Sigmoid colon (tissue), 6 donors: ENCODE measurements at regions not wholly inside any gene's neighbourhood (a gene's known extent, or its start where the extent isn't known, plus 50 kb on each side); places are given as distances from the start of the nearest gene placed in this dataset.

ENCODE experiments used
- DNase-seq: peaks from one replicate; pipeline ENCODE4 v3.0.0-alpha.2; 2019
- H3K27ac ChIP-seq, 4 donors: fragments of 200-600 bp; sonication (generic); one replicate each; pipeline ENCODE4 v1.5.1; 2016 to 2019; ENCODE audit warnings: mild to moderate bottlenecking in 1 of 4
- H3K27me3 ChIP-seq, 3 donors: fragments of 200-600 bp; sonication (generic); one replicate each; pipeline ENCODE4 v1.5.1; 2019; ENCODE audit warnings: mild to moderate bottlenecking in 1 of 3
- H3K36me3 ChIP-seq, 4 donors: fragments of 200-600 bp; sonication (generic); one replicate each; pipeline ENCODE4 v1.5.1; 2016 to 2019
- H3K4me1 ChIP-seq, 4 donors: fragments of 200-600 bp; sonication (generic); one replicate each; pipeline ENCODE4 v1.5.1; 2017 to 2019
- H3K4me3 ChIP-seq, 4 donors: fragments of 200-600 bp; sonication (generic); one replicate each; pipeline ENCODE4 v1.5.1; 2017 to 2019; ENCODE audit warnings: mild to moderate bottlenecking in 2 of 4, moderate library complexity in 1 of 4
- H3K9me3 ChIP-seq, 4 donors: fragments of 200-600 bp in 3 of 4; sonication (generic) in 3 of 4; one replicate each; pipeline versions ENCODE4 v1.5.1 to v1.6.1; 2013 to 2019
- CTCF ChIP-seq, 4 experiments: fragments of 450-650 bp in 3 of 4; fragments of 200-600 bp in 1 of 4; IDR thresholded peaks; one replicate each; pipeline ENCODE4 v1.5.1; 2016 to 2019; ENCODE audit warnings: antibody characterized with exemption in 4 of 4, mild to moderate bottlenecking in 3 of 4, moderate library complexity in 2 of 4
- EP300 ChIP-seq, 4 donors: sonication (generic); formaldehyde crosslinking; IDR thresholded peaks; one replicate each; pipeline ENCODE4 v1.6.1; 2017; ENCODE audit warnings: antibody characterized with exemption in 4 of 4
- POLR2A ChIP-seq, 2 donors: fragments of 450-650 bp; IDR thresholded peaks; one replicate each; pipeline ENCODE4 v1.6.1; 2016; ENCODE audit warnings: antibody characterized with exemption in 2 of 2, mild to moderate bottlenecking in 2 of 2, moderate library complexity in 2 of 2
- POLR2AphosphoS5 ChIP-seq, 4 donors: sonication (generic); formaldehyde crosslinking; IDR thresholded peaks; one replicate each; pipeline ENCODE4 v1.6.1; 2017; ENCODE audit warnings: antibody characterized with exemption in 4 of 4
- WGBS, 2 donors: extraction: QIAGEN DNeasy Blood & Tissue Kit; methylation state at CpG; one replicate each; pipeline ENCODE4 v1.1.7; 2013; 5-methylcytosine and 5-hydroxymethylcytosine counted together
- intact Hi-C: fragments of 100-400 bp; cut with DNase I; formaldehyde crosslinking; loops from one replicate; pipeline ENCODE4 v1.15.1; 2023
- donor health status: healthy with polysubstance abuse.
- donor health status: healthy.

GRCh38 chr2:128386066-128386465, 67.4 kb upstream of the HS6ST1 start:
- Histone ChIP-seq H3K4me1 (peaks cover 0 to 7% (median 4%) of the 10 kb centered on the region in 4 donors), H3K9me3 (no peaks in the 10 kb centered on the region), H3K4me3 (no peak overlapping the region), H3K27me3 (no peaks in the 10 kb centered on the region), H3K36me3 (no peaks in the 10 kb centered on the region), H3K27ac (no peak overlapping the region)
- WGBS, 2 donors = 93% methylated on average over 14 of the region's 14 CpGs
- intact Hi-C loops = no loop called here
- TF ChIP-seq POLR2AphosphoS5 (IDR thresholded peaks at IDR 0.05) (no peak), POLR2A (IDR thresholded peaks at IDR 0.05) (no peak), CTCF (IDR thresholded peaks at IDR 0.05) (no peak), EP300 (IDR thresholded peaks at IDR 0.05) (no peak)
- peak; percentile 41 for DNase-seq

- 62 to 80% methylated on average over 8 of the region's 8 CpGs for WGBS, 2 donors
- Histone ChIP-seq H3K36me3 (no peaks in the 10 kb centered on the region), H3K27me3 (no peaks in the 10 kb centered on the region), H3K4me3 (no peak overlapping the region), H3K27ac (no peak overlapping the region), H3K9me3 (no peaks in the 10 kb centered on the region), H3K4me1 (no peaks in the 10 kb centered on the region)
- peak; percentile 14 for DNase-seq
- no peak for TF ChIP-seq EP300 (IDR thresholded peaks at IDR 0.05)
- TF ChIP-seq POLR2AphosphoS5 (IDR thresholded peaks at IDR 0.05) = no peak
- TF ChIP-seq CTCF (IDR thresholded peaks at IDR 0.05) = no peak
- TF ChIP-seq POLR2A (IDR thresholded peaks at IDR 0.05) = no peak
- intact Hi-C loops = no loop called here
Observed at GRCh38 chr2:128388499-128388941, 69.9 kb upstream of the HS6ST1 start.

GRCh38 chr2:128389388-128390086, 70.9 kb upstream of the HS6ST1 start:
- H3K4me1 ChIP-seq = no peaks in the 10 kb centered on the region
- no peak overlapping the region for H3K27ac ChIP-seq
- no peaks in the 10 kb centered on the region for H3K9me3 ChIP-seq
- DNase-seq = peak; percentile 46
- no peaks in the 10 kb centered on the region for H3K36me3 ChIP-seq
- no peaks in the 10 kb centered on the region for H3K27me3 ChIP-seq
- intact Hi-C loops = no loop called here
- H3K4me3 ChIP-seq = no peak overlapping the region
- no peak for TF ChIP-seq CTCF (IDR thresholded peaks at IDR 0.05)
- no peak for TF ChIP-seq POLR2A (IDR thresholded peaks at IDR 0.05)
- no peak for TF ChIP-seq POLR2AphosphoS5 (IDR thresholded peaks at IDR 0.05)
- WGBS, 2 donors = 92 to 96% methylated on average over 16 of the region's 16 CpGs

GRCh38 chr2:128390256-128390990, 71.8 kb upstream of the HS6ST1 start:
- Histone ChIP-seq H3K27ac (no peak overlapping the region), H3K4me1 (no peaks in the 10 kb centered on the region), H3K36me3 (no peaks in the 10 kb centered on the region), H3K27me3 (no peaks in the 10 kb centered on the region), H3K9me3 (no peaks in the 10 kb centered on the region), H3K4me3 (no peak overlapping the region)
- TF ChIP-seq CTCF (IDR thresholded peaks at IDR 0.05) = no peak
- TF ChIP-seq EP300 (IDR thresholded peaks at IDR 0.05) = no peak
- no peak for TF ChIP-seq POLR2A (IDR thresholded peaks at IDR 0.05)
- no peak for TF ChIP-seq POLR2AphosphoS5 (IDR thresholded peaks at IDR 0.05)
- intact Hi-C loops = no loop called here
- WGBS, 2 donors = 84 to 88% methylated on average over 16 of the region's 16 CpGs
- DNase-seq = peak; percentile 29
